NT2/D1 (cell line): ENCODE measurements at regions not wholly inside any gene's neighbourhood (a gene's known extent, or its start where the extent isn't known, plus 50 kb on each side); places are given as distances from the start of the nearest gene placed in this dataset.

ENCODE experiments used
- DNase-seq: peaks from one replicate; pipeline ENCODE4 v3.0.0-alpha.2; 2011; ENCODE audit warnings: low read depth, low spot score
- H3K27me3 ChIP-seq: 2 replicates; pipeline ENCODE4 v1.6.0; 2011; ENCODE audit warnings: mild to moderate bottlenecking; ENCODE audit not compliant: insufficient read length, insufficient read depth
- H3K36me3 ChIP-seq: 2 replicates; pipeline ENCODE4 v1.6.1; 2011; ENCODE audit warnings: mild to moderate bottlenecking, low read length, mixed read lengths; ENCODE audit not compliant: insufficient read depth, insufficient read length
- H3K4me1 ChIP-seq: 2 replicates; pipeline ENCODE4 v1.5.1; 2011; ENCODE audit not compliant: insufficient read depth, insufficient read length
- H3K4me3 ChIP-seq: 2 replicates; pipeline ENCODE4 v1.5.1; 2011; ENCODE audit warnings: low read depth; ENCODE audit not compliant: insufficient read length
- H3K9ac ChIP-seq: 2 replicates; pipeline ENCODE4 v1.6.0; 2011; ENCODE audit warnings: low read depth; ENCODE audit not compliant: insufficient read length
- H3K9me3 ChIP-seq: 2 replicates; pipeline ENCODE4 v1.5.1; 2011; ENCODE audit warnings: mild to moderate bottlenecking, low read length; ENCODE audit not compliant: insufficient read depth
- SUZ12 ChIP-seq: IDR thresholded peaks from 2 replicates; pipeline ENCODE4 v1.6.1; 2011; ENCODE audit not compliant: insufficient read length, insufficient read depth; ENCODE audit errors: extremely low read depth
- YY1 ChIP-seq: IDR thresholded peaks from 2 replicates; pipeline ENCODE4 v1.6.1; 2011; ENCODE audit not compliant: insufficient read length, insufficient read depth
- ZNF274 ChIP-seq: IDR thresholded peaks from 2 replicates; pipeline ENCODE4 v1.6.1; 2011; ENCODE audit warnings: mild to moderate bottlenecking, low read depth, low read length

DNA sequence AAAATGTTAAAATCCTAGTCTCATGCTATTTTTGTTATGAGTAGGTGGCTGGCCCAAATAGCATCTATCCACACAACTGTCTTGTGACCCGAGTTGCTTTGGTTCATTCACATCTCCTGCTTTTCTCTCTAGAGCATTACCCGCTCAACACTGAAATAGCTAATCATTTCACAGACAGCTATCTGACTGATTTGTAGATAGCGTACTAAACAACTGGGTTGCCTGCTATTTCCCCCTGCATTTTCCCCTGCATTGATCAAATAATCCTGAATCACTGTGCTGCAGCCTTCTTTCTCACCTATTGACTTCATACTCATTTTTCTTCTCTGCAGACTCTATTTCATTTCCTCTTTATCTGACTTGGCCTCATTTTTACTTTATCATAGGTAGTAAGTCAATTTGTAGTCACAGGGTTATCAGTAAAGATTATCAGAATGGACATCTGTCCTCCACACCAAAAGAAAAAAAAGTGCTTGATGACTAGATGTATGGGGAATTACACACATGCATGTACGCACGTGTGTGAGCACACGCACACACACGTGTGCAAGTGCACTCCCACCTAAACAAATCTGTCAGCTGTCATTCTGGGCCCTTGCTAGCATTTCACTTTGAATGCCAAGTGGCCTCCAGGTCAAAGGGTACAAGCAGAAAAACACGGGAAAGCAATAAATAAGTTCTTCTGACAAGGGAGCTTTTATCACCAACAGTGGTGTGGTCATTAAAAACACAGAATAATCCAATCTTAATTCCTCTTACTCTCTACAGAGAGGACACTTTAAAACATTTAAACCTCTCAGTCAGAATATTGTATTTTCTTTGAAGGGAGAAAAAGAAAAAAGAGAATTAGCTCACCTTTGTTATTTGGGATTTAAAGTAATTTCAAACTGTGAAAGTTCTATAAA lies 501.6 kb downstream of the EFNA5 start:
- Histone ChIP-seq H3K4me3 (no peak overlapping the region), H3K4me1 (no peaks in the 10 kb centered on the region), H3K27me3 (no peaks in the 10 kb centered on the region), H3K36me3 (no peaks in the 10 kb centered on the region), H3K9me3 (peaks cover 17% of the 10 kb centered on the region; the same call in 1 of the 2 replicates), H3K9ac (no peak overlapping the region)
- no peak for DNase-seq
- no peak for TF ChIP-seq ZNF274
- no peak for TF ChIP-seq YY1

DNA sequence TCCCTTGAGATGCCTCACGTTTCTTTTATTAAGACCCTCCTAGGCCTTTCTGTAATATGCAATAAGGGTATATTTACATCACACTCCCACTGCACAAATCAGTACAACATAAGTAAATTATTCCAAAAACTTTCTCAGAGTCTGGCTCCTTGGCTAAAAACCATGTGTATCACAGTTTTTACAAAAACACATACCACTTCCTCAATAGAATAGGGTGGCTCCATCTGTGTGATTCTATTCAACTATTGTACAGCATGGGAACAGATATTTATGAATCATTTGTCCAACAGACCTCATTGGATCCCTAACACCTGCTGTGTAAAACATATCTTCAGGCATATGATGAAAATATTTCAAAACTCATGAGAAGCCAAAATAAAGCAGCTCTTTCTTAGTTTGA lies 502.7 kb downstream of the EFNA5 start:
- no peak for DNase-seq
- H3K4me1 ChIP-seq = no peaks in the 10 kb centered on the region
- TF ChIP-seq SUZ12 (no peak), ZNF274 (no peak), YY1 (no peak)
- H3K9me3 ChIP-seq = peaks cover 17% of the 10 kb centered on the region; the same call in 1 of the 2 replicates
- no peaks in the 10 kb centered on the region for H3K27me3 ChIP-seq
- no peak overlapping the region for H3K4me3 ChIP-seq
- no peak overlapping the region for H3K9ac ChIP-seq
- H3K36me3 ChIP-seq = no peaks in the 10 kb centered on the region

DNA sequence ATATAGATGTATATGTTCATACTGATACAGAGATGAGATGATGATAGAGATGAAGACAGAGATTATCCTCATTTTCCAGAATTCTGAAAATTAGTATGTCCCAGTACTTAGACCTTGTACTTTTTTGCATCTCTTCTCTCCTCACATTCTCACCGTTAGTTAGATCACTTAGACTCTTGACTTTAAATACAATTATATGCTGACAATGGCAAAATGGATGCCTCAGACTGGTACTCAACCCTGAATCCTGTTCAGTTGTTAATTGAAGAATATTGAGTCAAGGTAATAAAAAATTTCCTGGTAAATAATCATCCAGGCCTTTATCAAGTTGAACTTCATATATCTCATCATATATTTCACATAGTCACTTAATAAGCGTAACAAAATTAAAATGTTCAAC lies 505.4 kb downstream of the EFNA5 start:
- TF ChIP-seq ZNF274 (no peak), SUZ12 (no peak), YY1 (no peak)
- H3K9me3 ChIP-seq = peaks cover 3% of the 10 kb centered on the region; the same call in 1 of the 2 replicates
- H3K4me3 ChIP-seq = no peak overlapping the region
- H3K27me3 ChIP-seq = no peaks in the 10 kb centered on the region
- H3K9ac ChIP-seq = no peak overlapping the region
- no peaks in the 10 kb centered on the region for H3K4me1 ChIP-seq
- H3K36me3 ChIP-seq = no peaks in the 10 kb centered on the region
- DNase-seq = no peak

- Histone ChIP-seq H3K4me1 (peaks cover 2% of the 10 kb centered on the region), H3K27me3 (no peaks in the 10 kb centered on the region), H3K4me3 (no peak overlapping the region), H3K36me3 (no peaks in the 10 kb centered on the region), H3K9ac (no peak overlapping the region), H3K9me3 (no peaks in the 10 kb centered on the region)
- TF ChIP-seq ZNF274 (no peak), YY1 (no peak), SUZ12 (no peak)
- no peak for DNase-seq
Observed at GRCh38 chr5:107157809-107158208, 512.9 kb downstream of the EFNA5 start.

DNA sequence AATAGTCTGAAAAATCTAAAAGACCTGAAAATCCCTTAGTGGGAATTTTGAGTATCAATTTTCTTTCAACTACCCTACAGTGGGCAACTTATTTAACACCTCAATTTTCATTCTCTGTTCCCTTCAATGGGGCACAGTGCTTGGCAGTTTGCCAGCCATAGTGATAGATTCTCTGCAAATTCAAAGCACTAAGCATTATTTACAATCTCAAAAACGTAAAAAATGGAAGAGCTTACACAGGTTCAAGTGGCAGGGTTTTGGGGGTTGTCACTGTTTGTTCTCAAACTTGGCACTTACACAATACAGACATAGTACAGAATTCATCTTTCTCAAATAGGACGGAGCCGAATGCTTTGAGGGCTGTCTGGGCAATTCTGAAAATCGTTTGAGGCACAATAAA lies 515.0 kb downstream of the EFNA5 start:
- no peak overlapping the region for H3K9ac ChIP-seq
- TF ChIP-seq YY1 (no peak), SUZ12 (no peak), ZNF274 (no peak)
- H3K36me3 ChIP-seq = no peaks in the 10 kb centered on the region
- no peak for DNase-seq
- H3K4me3 ChIP-seq = no peak overlapping the region
- H3K27me3 ChIP-seq = no peaks in the 10 kb centered on the region
- H3K4me1 ChIP-seq = peaks cover 2% of the 10 kb centered on the region
- H3K9me3 ChIP-seq = no peaks in the 10 kb centered on the region

DNA sequence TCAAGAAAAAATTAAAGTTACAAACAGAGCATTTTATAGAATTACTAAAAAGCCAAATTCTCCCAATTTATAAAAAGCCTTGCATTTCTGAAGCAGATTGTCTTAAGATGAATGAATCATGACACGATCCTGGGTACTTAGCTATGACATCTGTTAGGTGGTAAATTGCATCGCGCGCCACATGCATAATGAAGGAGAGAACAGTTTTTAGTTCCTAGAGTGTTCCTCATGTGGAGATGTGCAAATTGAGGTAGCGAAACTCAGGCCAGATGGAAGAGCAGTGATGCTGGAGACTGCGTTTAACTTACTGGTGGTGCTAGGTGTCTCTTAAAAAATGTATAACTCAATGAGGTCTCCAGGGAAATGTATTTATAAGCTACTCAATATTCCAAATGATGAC lies 516.1 kb downstream of the EFNA5 start:
- TF ChIP-seq YY1 (no peak), ZNF274 (no peak), SUZ12 (no peak)
- H3K27me3 ChIP-seq = no peaks in the 10 kb centered on the region
- no peak overlapping the region for H3K4me3 ChIP-seq
- no peak for DNase-seq
- H3K9me3 ChIP-seq = no peaks in the 10 kb centered on the region
- H3K4me1 ChIP-seq = peaks cover 2% of the 10 kb centered on the region
- no peak overlapping the region for H3K9ac ChIP-seq
- H3K36me3 ChIP-seq = no peaks in the 10 kb centered on the region

- H3K4me3 ChIP-seq = no peak overlapping the region
- no peaks in the 10 kb centered on the region for H3K9me3 ChIP-seq
- DNase-seq = no peak
- H3K36me3 ChIP-seq = no peaks in the 10 kb centered on the region
- no peak overlapping the region for H3K9ac ChIP-seq
- no peak for TF ChIP-seq ZNF274
- TF ChIP-seq SUZ12 = no peak
- no peak for TF ChIP-seq YY1
- peaks cover 2% of the 10 kb centered on the region for H3K4me1 ChIP-seq
- no peaks in the 10 kb centered on the region for H3K27me3 ChIP-seq
Observed at GRCh38 chr5:107153283-107153682, 517.5 kb downstream of the EFNA5 start.
